C1 segment of cervical spinal cord (tissue), 14 donors: ENCODE measurements at regions not wholly inside any gene's neighbourhood (a gene's known extent, or its start where the extent isn't known, plus 50 kb on each side); places are given as distances from the start of the nearest gene placed in this dataset.
"Not testable (repeated sequence)": the region's sequence is repeated elsewhere in the genome, so short reads cannot be mapped to it uniquely, and the experiment has no call there.

ENCODE experiments used
- DNase-seq, 14 donors: peaks; one replicate each; lab custom pipeline; 2025; lab: John Stamatoyannopoulos, UW

DNA sequence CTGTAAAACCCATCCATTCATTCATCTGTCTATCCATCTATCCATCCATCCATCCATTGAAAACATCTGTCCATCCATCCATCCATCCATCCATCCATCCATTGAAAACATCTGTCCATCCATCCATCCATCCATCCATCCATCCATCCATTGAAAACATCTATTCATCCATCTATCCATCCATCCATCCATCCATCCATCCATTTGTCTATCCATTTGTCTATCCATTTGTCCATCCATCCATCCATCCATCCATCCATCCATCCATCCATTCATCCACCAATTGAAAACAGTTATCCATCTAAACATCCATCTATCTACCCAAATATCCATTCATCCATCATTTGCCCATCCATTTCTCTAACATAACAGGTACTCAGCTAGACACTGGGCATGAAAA lies 145.3 kb upstream of the TBX3 start:
- not testable (repeated sequence) for DNase-seq

DNA sequence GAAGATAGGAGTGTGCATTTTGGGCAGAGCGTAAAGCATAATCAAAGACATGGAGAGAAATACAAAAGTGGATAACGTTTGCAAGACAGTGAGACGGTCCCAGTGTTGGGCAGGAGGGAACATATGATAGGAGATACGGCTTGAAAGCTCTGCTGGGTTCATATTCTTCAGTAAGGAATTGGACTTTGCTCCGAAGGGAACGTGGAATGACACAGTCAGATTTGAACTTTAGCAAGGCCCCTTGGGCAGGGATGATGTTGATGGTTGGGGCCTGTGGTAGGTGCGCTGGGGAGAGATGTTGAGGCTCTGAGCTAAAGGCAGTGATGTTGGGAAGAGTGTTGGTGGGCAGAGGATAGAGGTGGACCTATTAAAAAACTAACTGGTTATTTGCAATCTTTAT lies 143.5 kb upstream of the TBX3 start:
- DNase-seq = no peak

DNA sequence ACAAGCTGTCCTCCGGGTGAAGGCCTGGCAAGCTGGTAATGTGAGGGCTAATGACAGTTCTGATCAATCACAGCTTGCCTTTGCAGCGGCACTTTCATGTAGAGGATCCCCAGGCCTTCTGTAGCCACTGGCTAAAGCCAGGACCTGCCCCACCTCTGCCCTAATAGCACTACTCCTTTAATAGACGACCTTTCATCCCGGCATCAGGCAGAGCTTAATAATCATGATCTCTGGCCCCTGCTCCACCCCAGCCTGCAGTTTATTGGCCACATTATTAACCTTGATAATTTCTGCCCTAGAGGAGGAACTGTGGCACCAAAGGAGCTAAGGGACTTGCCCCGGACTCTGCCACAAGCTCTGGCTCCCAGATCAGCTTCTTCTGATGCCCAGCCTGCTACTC lies 142.3 kb upstream of the TBX3 start:
- no peak for DNase-seq

DNA sequence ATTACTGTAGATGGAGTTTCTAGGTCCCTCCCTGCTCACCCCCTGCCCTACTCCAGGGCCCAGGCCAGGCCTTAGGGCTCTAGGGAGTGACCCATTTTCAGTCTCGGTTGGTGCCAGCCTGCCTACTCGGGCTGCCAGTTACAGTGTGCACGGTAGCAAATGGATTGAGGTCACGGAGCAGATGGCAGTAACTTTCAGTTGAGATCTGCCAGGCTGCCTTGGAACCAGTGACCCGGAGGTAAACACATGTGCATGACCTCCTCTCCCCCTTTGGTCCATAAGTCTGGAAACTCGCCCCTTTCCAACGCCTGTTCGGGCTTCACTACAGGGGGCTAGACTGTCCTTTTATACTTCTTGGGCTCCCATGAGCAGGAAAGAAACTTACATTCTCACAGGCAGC lies 139.7 kb upstream of the TBX3 start:
- no peak for DNase-seq

DNA sequence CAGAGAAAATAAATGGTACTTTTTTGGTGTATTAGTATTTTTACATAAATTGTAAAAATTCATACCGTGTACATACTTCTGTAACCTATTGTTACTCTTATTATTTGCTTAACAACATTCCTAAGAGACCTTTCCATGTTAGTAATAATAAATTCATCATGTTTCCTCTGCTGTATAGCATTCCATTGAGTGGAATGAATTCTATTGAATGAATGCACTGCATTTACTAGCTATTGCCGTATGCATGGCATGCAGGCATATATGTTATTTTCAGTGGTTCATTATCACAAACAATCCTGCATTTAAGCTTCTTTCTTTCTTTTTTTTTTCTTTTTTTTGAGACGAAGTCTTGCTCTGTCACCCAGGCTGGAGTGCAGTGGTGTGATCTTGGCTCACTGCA lies 137.6 kb upstream of the TBX3 start:
- no peak for DNase-seq

DNA sequence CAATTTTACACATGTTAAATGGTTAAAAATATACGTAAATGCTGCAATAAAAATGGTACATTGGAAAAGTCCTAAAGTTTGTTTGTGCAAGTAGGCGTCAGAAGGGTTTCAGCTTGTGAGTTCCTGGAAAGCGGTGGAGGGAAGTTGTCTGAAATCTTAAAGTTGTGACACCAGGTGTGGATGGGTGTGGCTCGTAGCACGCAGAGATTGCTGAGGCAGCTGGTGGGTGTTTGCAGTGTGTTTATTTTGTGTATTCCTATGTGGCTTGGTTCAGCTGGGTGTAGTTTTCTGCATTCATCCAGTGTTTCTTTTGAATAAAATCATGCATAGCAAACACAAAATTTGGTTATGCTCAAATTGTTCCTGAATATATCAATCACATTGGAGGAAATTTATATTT lies 136.8 kb upstream of the TBX3 start:
- no peak for DNase-seq

DNA sequence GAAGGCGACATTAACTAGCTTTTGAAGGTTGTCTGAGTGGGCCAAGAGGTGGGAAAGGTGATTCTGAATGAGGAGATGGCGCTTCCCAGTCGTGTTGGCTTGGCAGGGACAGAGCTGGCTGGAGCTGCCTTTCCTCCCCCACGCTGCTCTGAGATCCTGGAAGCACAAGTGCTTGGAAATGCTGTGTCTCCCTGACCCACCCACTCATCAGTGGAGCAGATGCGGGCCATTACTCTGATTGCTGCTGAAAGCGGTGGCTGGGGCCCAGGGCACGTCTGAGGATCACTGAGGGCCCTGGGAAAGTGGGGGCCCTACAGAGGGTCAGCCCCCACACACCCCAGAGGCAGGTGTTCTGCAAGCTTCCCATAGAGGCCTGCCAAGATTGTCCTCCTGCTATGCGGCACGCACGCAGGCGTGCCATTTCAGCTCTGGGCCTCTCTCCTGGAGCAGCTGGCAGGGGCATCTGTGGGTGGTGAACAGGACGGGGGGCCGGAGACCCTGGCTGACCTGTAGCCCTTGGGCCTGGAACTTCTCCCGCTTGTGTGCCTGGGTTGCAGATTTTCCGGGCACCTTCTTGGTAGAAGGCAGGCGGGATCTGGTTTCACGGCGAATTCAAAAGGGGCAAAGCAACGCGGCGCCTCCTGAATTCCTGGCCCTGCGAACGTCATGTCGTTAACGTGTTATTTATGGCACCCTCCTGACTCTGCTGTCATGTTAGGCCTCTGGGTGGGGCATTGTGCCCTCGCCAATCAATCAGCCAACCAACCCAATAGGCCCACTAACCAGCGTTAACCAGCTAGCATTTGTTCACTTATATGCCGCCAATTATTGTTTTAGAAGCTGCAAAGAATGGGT lies 133.8 kb upstream of the TBX3 start:
- no peak for DNase-seq

DNA sequence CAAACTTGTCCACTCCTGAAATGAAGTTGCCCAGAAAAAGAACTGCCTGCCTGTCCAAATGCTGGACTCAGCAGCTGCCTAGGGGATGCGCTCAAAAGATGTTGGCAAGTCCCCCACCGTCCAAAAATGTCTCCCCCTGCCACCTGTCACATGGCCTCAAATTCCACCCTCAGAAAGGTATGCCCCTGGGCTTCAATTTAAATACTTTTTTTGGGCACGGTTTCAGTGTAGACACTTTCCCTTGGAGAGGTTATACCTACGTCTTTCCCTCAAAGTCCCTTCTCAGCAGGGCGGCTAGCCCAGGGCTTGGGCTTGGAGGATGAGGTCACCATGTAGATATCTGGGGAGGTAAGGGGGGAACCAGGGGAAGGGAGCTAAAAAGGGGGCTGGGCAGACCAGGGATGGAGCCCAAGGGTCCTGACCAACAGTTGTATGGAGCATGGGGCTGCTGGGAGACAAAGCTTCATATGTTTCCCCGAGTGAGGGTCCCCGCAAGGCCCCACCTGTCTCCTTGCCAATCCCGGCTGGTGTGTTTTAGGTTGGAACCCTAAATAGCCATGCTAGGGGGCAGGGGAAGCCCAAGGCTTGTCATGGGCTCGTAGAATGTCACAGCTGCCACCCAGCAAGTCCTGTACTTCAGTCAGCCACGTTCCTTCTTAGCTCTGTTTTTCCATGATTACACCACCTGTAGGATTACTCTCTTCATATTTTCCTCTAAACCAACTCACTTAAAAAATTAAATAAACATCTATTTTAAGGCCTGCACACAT lies 131.2 kb upstream of the TBX3 start:
- DNase-seq = no peak

DNA sequence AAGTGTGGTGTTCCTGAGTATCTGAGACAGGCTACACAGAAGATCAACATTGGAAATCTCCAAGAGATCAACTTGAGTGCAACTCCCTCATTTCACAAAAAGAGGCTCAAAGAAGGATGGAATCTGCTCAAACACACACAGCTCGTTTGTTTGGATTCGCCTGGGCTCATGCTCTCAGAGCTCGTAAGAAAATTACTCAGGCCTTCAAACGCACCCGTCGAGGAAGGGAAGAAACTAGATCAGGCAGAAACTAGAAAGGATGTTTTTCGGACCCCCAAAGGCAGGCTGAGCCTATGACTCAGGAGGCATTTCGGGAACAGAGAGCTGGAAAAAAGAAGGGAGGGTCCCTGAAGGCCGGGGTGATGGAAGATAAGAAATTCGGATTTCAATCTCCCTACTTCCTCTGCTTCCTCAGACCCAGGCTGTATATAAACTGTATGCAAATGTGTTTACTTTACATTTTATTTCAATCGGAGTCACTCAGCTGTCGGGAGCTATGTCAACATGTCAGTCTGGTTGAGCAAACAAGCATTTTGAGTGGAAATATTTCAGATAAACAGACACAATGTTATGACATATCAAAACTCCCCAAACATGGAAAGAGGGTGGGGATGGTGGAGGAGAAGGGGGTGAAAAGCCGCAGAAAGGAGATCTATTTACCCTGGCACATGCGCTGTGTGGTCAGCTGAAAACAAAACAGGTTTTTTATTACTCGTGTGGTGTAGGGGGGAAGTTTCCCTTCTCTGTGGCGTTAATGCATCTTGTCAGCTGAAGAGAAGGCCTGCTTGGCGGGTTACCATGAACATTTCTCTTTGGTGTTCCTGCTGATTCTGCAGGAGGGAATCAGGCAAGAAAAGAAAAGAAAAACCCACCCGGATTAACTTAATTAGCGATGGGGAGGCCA lies 129.1 kb upstream of the TBX3 start:
- peak in 1 of 14 donors; percentile 23 for DNase-seq

DNA sequence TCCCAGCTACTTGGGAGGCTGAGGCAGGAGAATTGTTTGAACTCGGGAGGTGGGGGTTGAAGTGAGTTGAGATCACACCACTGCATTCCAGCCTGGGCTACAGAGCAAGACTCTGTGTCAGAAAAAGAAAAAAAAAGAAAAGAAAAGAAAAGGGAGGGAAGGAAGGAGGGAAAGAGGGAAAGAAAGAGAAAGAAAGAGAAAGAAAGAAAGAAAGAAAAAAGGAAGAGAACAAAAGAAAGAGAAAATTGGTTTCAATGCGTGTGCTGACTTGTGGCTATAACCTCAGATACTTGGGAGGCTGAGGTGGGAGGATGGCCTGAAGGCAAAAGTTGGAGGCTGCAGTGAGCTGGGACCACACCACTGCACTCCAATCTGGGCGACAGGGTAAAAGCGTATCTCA lies 128.4 kb upstream of the TBX3 start:
- DNase-seq = no peak

DNA sequence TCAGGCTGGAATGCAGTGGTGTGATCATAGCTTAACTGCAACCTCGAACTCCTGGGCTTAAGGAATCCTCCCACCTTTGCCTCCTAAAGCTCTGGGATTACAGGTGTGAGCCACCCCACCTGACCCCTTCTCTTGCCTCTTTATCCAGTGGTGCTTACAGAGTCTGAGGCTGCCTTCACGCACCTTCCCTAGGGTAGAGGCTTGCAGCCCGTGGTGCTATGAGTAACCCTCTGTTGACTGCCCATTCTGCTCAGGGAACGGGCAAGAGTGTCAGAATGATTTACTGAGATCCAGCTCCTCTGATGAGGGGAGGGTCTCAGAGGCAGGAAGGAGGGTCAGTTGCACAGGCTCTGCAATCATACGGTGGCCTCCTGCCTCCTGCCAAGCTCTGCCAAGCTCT lies 125.1 kb upstream of the TBX3 start:
- DNase-seq = no peak

DNA sequence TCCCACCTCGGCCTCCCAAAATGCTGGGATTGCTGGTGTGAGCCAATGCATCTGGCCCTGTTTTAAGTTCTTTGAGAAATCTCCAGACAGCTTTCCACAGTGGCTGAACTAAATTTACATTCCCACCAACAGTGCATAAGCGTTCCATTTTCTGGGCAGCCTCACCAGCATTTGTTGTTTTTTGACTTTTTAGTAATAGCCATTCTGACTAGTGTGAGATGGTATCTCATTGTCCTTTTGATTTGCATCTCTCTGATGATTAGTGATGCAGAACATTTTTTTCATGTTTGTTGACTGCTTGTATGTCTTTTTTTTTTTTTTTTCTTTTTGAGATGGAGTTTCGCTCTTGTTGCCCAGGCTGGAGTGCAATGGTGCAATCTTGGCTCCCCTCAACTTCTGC lies 117.4 kb upstream of the TBX3 start:
- DNase-seq = not testable (repeated sequence)

DNA sequence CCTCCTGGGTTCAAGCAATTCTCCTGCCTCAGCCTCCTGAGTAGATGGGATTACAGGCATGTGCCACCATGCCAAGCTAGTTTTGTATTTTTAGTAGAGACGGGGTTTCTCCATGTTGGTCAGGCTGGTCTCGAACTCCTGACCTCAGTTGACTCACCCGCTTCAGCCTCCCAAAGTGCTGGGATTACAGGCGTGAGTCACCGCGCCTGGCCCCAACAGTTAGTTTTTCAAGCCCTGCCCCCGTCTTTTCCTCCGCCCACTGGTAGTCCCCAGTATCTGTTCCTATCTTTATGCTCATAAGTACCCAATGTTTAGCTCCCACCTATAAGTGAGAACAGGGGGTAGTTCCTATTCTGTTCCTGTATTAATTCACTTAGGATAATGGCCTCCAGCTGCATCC lies 116.6 kb upstream of the TBX3 start:
- not testable (repeated sequence) for DNase-seq

DNA sequence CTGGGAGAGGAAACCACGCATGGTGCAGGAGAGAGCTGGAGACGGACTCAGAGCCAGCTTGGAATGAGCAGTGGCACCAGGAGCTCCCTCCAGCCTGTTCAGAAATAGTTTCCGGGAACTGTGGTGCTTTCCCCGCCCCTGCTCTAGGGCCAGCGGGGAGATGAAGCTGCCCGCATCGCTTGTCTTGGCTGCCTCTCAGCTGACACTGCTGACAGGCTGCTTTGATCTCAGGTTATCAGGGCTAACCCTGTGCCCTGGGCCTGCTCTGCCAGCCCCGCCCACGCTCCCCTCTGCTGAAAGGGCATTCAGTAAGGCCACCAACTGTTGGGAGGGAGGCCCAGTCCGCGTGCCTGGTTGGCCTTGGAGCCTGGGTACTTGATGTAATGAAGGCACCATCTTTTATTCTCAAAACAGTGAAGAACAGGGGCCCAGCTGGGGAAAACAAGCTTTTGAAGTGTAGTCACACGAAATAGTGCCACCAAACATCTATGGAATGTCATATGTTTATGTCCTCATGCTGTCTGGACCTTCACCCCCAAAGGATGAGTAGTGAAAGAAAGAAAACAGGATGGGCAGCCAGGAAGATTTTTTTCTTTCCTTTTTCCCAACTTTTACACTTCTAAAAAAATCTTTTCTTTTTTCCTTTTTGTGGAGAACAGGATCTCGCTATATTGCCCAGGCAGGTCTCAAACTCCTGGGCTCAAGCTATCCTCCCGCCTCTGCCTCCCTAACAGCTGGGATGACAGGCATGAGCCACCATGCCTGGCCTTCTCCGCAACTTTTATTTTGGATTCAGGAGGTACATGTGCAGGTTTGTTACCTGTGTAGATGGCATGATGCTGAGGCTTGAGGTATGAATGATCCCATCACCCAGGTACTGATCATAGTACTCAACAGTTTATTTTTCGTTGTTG lies 115.9 kb upstream of the TBX3 start:
- no peak for DNase-seq

DNA sequence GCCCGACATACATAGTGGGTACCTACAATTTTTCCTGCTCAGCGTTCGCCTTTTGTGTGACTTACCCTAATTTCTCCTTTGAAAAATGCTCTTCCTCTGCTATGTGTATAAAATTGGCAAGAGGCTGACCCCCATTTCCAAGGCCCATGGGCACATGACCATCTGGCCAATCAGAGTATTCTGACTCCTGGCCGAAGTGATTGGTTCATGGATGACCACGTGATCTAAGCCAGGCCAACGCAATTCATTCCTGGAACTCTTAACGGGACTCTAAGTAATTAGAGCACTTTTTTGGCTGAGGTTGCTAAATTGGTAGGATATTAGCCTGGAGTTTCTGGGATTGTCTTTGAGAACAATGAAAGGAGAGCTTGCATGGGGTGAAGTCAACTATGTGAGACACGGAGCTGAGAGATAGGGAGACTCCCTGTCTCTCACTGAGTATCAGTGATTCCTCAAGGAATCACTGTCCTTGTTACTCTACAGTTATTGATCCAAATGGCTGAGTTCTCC lies 110.1 kb upstream of the TBX3 start:
- DNase-seq = no peak

DNA sequence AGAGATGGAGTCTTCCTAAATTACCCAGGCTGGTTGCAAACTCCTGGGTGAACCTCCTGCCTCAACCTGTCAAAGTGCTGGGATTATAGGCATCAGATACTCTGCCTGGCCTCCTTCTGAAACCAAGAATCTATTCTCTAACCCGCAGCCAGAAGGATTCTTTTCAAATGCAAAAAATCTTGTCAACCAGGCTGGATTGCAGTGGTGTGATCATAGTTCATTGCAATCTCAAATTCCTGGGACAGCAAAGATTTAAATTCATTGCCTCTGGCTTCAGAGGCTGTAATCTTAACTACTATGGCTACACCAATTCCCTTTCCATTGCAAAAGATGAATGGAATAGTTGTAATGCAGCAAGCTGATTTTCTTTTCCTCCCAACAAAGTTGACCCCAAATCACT lies 106.3 kb upstream of the TBX3 start:
- no peak for DNase-seq

DNA sequence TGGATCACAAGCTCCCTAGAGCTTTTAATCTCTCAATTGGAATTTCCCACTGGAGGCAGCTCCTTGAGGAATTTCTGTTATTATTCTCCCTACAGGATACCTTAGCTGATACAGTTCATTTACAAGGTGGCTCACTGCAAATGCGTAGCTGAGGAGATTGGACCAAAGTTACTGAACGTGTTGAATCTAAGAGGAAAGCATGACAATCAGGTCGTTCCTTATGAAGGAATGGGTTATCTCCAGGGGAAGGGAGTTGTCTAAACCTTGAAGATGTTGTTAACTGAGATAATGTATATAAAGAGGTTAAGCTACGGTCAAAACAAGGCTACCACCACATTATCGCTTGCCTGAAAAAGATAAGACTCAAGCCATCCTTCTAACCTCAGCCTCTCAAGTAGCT lies 105.8 kb upstream of the TBX3 start:
- DNase-seq = no peak

DNA sequence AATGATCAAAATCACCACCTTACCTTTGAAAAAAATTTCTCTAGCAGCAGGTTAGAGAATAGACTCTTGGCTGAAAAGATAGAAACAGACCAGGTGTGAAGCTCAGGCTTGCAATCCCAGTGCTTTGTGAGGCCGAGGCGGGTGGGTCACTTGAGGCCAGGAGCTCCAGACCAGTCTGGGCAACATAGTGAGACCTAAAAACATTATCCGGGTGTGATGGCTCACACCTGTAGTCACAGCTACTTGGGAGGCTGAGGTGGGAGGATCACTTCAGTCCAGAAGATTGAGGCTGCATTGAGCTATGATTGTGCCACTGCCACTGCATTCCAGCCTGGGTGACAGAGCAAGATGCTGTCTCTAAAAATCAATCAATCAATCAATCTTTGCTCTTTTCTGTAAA lies 105.3 kb upstream of the TBX3 start:
- DNase-seq = no peak

DNA sequence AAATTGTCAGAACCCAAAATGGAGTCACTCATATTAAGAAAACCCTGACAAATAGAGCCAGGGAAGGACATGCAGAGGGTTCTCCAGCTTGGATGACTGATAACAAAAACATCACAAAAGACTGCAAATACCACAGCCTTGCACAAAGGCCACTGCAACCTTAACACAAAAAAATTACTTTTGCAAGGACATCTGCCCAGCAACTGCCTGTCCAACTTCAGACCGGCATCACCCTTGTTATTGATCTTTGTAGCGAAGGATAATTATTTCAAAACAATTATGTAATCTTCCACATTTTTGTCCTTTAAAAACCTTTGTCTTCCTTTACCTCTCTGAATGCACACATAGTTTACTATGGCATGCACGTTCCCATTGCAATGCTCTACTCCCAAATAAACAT lies 100.6 kb upstream of the TBX3 start:
- no peak for DNase-seq

DNA sequence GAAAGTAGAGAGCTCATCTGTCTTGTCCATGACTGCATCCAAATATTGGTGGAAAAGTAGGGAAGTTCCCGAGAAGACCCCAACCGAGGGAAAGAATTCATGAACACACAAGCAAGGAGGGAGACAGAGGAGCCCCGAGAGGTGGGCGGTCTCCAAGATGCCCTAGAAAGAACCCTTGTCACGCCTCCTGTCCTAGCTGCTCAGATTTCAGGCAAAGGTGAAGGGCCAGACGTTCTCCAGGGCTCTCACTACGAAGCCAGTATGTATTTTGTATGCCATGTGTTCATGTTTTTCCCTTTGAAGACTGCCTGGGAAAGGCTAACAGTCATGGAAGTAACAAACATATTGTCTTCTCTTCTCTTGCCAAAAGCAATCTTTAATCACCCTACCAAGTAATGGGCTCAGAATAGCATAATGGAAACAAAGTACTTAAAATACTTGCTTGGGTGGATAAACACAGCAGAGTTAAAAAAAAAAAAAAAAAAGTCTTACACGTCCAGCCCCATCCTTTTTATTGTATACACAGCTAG lies 99.2 kb upstream of the TBX3 start:
- DNase-seq = no peak
